GM21381 (cell line): ENCODE measurements at regions not wholly inside any gene's neighbourhood (a gene's known extent, or its start where the extent isn't known, plus 50 kb on each side); places are given as distances from the start of the nearest gene placed in this dataset.
"Not testable (repeated sequence)": the region's sequence is repeated elsewhere in the genome, so short reads cannot be mapped to it uniquely, and the experiment has no call there.

Experiments used
- ATAC-seq: cut with Tn5 transposase; IDR thresholded peaks from one replicate; pipeline ENCODE4 v1.9.1; 2021; ENCODE audit warnings: mild to moderate bottlenecking, moderate library complexity; ENCODE audit not compliant: unreplicated experiment

DNA sequence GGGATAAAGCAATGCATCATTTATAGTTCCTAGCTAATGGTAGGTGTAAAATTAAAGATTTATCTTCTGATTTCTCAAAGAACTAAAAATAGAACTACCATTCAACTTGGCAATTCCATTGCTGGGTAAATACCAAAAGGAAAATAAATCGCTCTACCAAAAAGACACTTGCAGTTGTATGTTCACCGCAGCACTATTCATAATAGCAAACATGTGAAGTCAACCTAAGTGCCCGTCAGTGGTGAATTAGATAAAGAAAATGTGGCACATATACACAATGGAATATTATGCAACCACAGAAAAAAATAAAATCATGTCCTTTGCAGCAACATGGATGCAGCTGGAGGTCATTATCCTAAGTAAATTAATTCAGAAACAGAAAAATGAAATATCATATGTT is 192.8 kb upstream of the ADRA1D start:
- no peak for ATAC-seq

- no peak for ATAC-seq
These were observed 192.1 kb upstream of the ADRA1D start for GRCh38 chr20:4441191-4441590.

DNA sequence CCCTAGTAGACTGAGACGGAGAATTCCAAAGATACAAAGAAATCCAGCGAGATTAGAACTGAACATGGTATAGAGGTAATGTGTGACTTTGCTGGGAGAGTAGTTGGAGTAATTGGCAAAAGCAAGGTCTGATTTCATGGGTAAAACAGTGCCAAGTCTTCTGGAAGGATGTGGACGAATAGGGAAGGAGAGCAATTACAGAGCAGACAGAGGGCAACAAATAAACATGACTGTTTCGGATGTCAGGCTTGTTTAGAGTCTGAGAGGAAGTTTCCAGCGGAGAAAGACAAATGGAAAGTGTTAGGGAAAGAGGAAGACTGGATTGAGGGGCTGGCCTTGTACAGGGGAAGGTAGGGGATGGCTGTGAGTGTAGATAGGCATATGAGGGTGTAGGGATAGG is 190.4 kb upstream of the ADRA1D start:
- ATAC-seq: no peak

GRCh38 chr20:4437131-4437530 is 188.0 kb upstream of the ADRA1D start:
- ATAC-seq: no peak

DNA sequence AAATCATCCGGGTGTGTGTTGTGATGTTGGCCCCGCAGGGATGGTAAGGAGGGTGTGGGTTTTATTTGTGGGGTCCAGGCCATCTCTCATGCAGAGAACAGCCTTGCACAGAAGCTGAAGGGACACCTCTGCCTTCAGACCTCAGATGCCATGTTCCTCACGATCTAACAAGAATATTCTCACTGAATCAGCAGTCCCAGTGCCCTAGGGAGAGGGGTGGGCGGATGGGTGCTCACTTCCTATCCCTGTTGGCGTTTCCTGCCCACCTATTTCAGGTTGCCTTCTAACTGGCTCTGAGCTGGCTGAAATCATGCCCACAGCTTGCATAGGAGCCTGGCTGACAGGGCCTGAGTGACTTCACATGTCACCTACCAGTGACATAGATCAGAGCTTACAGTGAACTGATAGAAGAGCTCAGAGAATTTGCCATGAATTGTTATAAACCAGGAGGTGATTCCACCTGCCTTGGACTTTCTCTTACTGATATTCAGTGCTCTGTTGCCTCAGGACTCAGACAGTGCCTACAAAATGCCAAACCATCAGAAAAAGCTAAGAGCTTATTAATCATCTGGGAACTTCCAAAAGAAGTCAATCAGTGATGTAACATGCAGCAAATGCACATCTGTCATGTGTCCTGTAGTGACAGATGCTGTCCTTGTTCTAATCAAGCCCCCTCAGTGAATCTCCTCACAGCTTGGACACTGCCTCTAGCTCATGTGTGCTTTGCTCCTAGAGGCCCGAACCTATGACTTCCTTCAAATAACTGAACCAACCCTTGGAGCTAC is 186.8 kb upstream of the ADRA1D start:
- no peak for ATAC-seq

GRCh38 chr20:4435225-4435624 is 186.1 kb upstream of the ADRA1D start:
- no peak for ATAC-seq

DNA sequence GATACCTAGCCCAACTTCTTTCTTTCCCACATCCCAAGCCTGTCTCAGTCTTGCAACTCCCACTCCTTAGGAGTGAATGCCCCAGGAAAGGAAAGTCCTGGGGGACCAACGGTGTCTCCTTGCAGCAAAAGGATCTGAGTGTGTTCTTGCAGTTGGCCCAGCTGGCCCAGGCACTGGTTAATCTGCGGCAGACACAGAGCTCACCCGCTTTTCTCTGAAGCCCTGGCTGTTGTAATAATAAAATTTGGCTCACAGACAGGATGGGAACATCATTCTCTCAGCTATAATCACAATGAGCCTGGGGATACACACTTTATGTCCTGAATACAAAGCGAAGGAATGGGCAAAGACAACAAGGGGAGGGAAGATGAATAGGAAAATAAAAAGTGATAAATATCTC is 185.6 kb upstream of the ADRA1D start:
- ATAC-seq: no peak

- no peak for ATAC-seq
These were observed 182.4 kb upstream of the ADRA1D start for GRCh38 chr20:4431446-4431845.

- ATAC-seq: not testable (repeated sequence)
These were observed 181.7 kb upstream of the ADRA1D start for GRCh38 chr20:4430826-4431225.

- no peak for ATAC-seq
These were observed 179.0 kb upstream of the ADRA1D start for GRCh38 chr20:4427940-4428586.

GRCh38 chr20:4418141-4418540 is 169.1 kb upstream of the ADRA1D start:
- no peak for ATAC-seq

GRCh38 chr20:4415281-4415680 is 166.2 kb upstream of the ADRA1D start:
- ATAC-seq: no peak

- no peak for ATAC-seq
These were observed 164.4 kb upstream of the ADRA1D start for GRCh38 chr20:4413314-4414049.

DNA sequence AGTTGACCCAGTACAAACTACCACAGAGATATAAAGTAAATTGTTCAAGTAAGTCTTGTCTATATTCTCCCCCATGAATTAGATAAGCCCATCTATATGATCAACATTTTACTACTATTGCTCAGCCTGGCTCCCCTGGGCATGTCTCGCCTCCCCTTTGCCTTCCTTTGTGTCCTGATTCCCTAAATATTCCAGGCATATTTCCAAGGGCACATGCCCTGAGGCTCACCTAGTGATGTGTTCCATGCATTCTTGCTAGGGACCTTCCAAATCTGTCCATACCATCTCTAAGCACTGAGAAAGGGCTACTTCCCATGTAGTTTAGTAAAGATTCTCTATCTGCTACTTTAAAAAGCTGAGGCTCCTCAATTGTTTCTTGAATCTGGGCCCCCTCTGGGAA is 163.1 kb upstream of the ADRA1D start:
- no peak for ATAC-seq

- ATAC-seq: no peak
These were observed 162.7 kb upstream of the ADRA1D start for GRCh38 chr20:4411744-4412143.

GRCh38 chr20:4406627-4407026 is 157.5 kb upstream of the ADRA1D start:
- no peak for ATAC-seq

DNA sequence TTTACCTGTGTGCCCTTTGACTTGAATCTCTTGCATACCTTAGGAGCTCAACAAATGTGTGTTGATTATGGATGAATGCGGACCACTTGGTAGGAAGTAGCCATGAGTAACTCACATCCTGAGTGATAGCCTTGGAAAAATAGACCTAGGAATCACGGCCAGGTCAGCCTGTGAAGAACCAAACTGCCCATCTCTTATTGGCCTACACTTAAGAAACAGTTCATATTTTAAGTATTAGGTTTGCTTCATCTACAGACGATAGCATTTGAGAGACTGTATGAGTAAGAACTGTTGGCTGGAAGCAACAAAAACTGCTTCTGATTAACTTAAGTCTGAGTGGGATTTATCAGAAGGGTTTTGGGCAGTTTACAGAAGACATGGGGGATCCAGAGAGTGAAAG is 152.5 kb upstream of the ADRA1D start:
- ATAC-seq: no peak

DNA sequence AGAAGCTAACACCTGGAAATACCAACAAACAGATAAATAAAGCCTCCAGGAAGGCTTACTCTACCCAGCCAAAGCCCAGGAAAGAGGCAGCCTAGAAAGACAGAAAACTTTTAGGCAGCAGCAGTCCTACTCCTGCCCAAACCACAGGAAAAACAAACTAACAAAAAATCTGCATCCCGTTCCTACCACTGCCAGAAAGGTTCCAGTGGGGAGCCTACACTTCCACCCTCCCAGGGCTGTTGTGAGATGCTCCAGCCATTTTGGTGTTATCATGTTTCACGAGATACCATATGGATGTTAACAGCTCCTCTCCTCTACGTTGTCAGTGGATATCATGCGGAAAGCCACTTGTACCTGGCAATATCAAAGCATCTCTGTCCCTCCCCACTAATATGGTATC is 135.9 kb upstream of the ADRA1D start:
- no peak for ATAC-seq

GRCh38 chr20:4383961-4384360 is 134.9 kb upstream of the ADRA1D start:
- ATAC-seq: no peak

DNA sequence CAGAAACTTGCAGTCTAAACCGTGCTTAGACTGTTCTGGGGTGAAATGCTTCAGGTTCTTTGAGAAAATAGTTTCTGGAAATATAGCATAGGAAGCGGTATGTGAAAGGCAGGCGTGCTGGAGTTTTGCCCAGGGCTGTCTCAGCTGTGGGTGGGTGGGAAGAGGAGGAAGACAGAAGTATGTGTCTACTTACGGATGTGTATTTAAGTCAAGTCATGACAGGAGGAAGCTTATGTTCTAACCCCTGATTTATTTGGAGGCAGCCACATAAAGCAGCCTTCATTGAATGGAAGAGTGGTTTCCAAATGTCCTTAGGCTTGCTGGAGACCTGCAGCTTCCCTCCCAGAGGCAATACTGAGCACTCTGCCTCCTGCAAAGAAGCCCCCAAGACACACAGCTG is 126.8 kb upstream of the ADRA1D start:
- no peak for ATAC-seq

DNA sequence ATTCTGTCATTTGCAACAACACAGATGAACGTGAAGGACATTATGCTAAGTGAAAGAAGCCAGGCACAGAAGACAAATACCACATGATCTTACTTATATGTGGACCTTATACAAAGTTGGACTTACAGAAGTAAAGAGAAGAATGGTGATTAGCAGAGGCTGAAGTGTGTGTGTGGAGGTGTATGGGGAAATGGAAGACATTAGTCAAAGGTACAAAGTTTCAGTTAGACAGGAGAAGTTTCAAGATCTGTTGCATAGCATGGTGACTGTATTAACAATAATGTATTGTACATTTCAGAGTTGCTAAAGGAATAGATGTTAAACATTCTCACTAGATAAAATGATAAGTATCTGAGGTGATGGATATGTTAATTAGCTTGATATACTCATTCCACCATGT is 124.4 kb upstream of the ADRA1D start:
- ATAC-seq: no peak
